MCF 10A (cell line): ENCODE measurements at regions not wholly inside any gene's neighbourhood (a gene's known extent, or its start where the extent isn't known, plus 50 kb on each side); places are given as distances from the start of the nearest gene placed in this dataset.

ENCODE experiments used
- BruUV-seq: library from RNA; stranded (reverse); fragments of 400-500 nt; replicated peaks from 2 replicates; lab custom pipeline; 2021; lab: Mats Ljungman, UMichigan
- CTCF ChIA-PET: fragments of 300-600 bp; sonication (Branson Sonifier 250); formaldehyde crosslinking; extraction: SDS; loops from one replicate; lab custom pipeline; 2021; ENCODE audit warnings: antibody characterized with exemption, inconsistent platforms; lab: Yijun Ruan, JAX
- POLR2A ChIA-PET: fragments of 300-600, 350-650 bp; sonication (Branson Sonifier 250); formaldehyde crosslinking; extraction: SDS; loops from one replicate; lab custom pipeline; 2020; ENCODE audit warnings: antibody characterized with exemption, inconsistent platforms; lab: Yijun Ruan, JAX
- DNase-seq: peaks from one replicate; pipeline ENCODE4 v3.0.0-alpha.2; 2018; ENCODE audit not compliant: unreplicated experiment
- H3K27ac Mint-ChIP-seq: one replicate; pipeline ENCODE4 v1.8.0; 2022; ENCODE audit warnings: mild to moderate bottlenecking, low read depth, mixed read lengths; ENCODE audit not compliant: unreplicated experiment
- H3K27me3 Mint-ChIP-seq: one replicate; pipeline ENCODE4 v1.8.0; 2022; ENCODE audit warnings: mixed read lengths; ENCODE audit not compliant: insufficient read depth, unreplicated experiment
- H3K36me3 Mint-ChIP-seq: one replicate; pipeline ENCODE4 v1.8.0; 2022; ENCODE audit warnings: mild to moderate bottlenecking, moderate library complexity, mixed read lengths; ENCODE audit not compliant: insufficient read depth, unreplicated experiment
- H3K4me1 Mint-ChIP-seq: one replicate; pipeline ENCODE4 v1.8.0; 2022; ENCODE audit warnings: mixed read lengths; ENCODE audit not compliant: insufficient read depth, unreplicated experiment
- H3K4me3 Mint-ChIP-seq: one replicate; pipeline ENCODE4 v1.8.0; 2022; ENCODE audit warnings: mild to moderate bottlenecking, moderate library complexity, mixed read lengths; ENCODE audit not compliant: unreplicated experiment
- H3K9me3 Mint-ChIP-seq: one replicate; pipeline ENCODE4 v1.8.0; 2022; ENCODE audit warnings: mixed read lengths; ENCODE audit not compliant: unreplicated experiment
- CTCF ChIP-seq: fragments of 200-600 bp; IDR thresholded peaks from one replicate; pipeline ENCODE4 v1.8.0; 2022; ENCODE audit warnings: antibody characterized with exemption, mild to moderate bottlenecking; ENCODE audit not compliant: unreplicated experiment
- intact Hi-C: fragments of 100-400 bp; cut with micrococcal nuclease; formaldehyde crosslinking; loops from 2 replicates; pipeline ENCODE4 v1.14.1; 2022

DNA sequence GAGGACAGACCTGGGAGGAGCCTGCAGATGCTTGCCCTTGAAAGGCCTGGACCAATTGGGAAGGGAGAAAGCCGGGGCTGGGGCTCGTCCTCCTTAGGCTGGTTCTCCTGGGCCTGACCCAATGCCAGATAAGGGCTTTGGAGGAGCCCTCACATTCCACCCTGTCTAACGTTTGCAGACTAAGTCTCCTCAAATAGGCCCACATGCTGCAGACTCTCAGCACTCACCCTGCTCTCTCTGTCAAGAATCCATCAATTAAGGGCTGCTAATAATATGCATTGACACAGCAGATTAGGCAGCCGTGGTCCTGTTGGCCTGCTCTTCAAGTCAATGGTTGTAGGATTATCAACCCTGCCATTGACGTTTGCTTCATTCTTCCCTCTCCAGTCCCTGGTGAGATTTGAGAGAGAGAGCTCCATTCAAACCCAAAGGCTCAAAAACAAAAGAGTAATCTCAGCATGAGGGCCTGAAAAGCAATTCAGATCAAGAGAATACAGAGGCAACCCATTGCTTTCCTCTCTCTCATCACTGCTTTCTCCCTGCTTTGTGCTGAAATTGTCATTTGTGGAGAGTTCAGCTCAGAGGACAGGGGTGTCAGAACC is 167.6 kb downstream of the INSIG2 start:
- POLR2A ChIA-PET, result no interaction called here
- BruUV-seq, result no TSS peak
- H3K36me3 Mint-ChIP-seq, result no peaks in the 10 kb centered on the region

GRCh38 chr2:118255301-118255700 is 167.0 kb downstream of the INSIG2 start:
- BruUV-seq, result no TSS peak
- Mint-ChIP-seq H3K36me3 (no peaks in the 10 kb centered on the region), H3K4me1 (peaks cover 5% of the 10 kb centered on the region), H3K27ac (no peak overlapping the region), H3K27me3 (no peaks in the 10 kb centered on the region), H3K4me3 (no peak overlapping the region), H3K9me3 (peaks cover 7% of the 10 kb centered on the region)
- ChIA-PET POLR2A (interaction anchor here (0.6 kb wide), 1 partner anchor 133 kb away, joined by 3 read pairs; no protein-coding TSS in a partner anchor), CTCF (interaction anchor here (0.6 to 0.7 kb wide), 3 partner anchors 38 to 1075 kb away, joined by 3 read pairs; no protein-coding TSS in a partner anchor)
- DNase-seq, result no peak
- TF ChIP-seq CTCF, result no peak
- intact Hi-C loops, result no loop called here

More for the DNA sequence above, 167.6 kb downstream of the INSIG2 start:
- no peak overlapping the region for H3K4me3 Mint-ChIP-seq
- peaks cover 7% of the 10 kb centered on the region for H3K9me3 Mint-ChIP-seq
- CTCF ChIA-PET, result interaction anchor here (0.6 kb wide), 1 partner anchor 1075 kb away, joined by 3 read pairs; no protein-coding TSS in a partner anchor
- H3K4me1 Mint-ChIP-seq, result no peaks in the 10 kb centered on the region
- H3K27ac Mint-ChIP-seq, result no peak overlapping the region
- no peak for DNase-seq
- intact Hi-C loops, result no loop called here
- no peaks in the 10 kb centered on the region for H3K27me3 Mint-ChIP-seq
- no peak for TF ChIP-seq CTCF

DNA sequence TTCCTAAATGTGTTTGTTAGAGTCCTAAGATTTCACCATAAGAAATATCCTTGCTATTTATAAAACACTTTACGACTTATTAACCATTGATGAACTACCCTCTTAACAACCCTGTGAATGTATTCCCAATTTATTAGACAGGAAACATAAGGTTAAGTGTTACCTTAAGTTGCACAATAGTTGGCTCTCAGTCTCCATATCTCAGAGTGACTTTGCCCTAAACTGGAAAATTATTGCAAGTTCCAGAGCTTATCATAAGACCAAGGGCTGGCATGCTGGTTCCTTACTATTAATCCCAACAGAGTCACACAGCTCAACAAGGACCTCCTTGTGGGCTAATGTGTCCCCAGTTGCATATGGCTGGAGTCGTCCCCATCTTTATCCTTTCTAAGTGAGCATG is 165.8 kb downstream of the INSIG2 start:
- intact Hi-C loops, result no loop called here
- BruUV-seq, result no TSS peak
- POLR2A ChIA-PET, result no interaction called here
- Mint-ChIP-seq H3K36me3 (no peaks in the 10 kb centered on the region), H3K4me3 (no peak overlapping the region), H3K27me3 (no peaks in the 10 kb centered on the region), H3K4me1 (peaks cover 16% of the 10 kb centered on the region), H3K9me3 (peaks cover 7% of the 10 kb centered on the region), H3K27ac (no peak overlapping the region)
- DNase-seq, result no peak
- CTCF ChIA-PET, result no interaction called here
- TF ChIP-seq CTCF, result no peak

DNA sequence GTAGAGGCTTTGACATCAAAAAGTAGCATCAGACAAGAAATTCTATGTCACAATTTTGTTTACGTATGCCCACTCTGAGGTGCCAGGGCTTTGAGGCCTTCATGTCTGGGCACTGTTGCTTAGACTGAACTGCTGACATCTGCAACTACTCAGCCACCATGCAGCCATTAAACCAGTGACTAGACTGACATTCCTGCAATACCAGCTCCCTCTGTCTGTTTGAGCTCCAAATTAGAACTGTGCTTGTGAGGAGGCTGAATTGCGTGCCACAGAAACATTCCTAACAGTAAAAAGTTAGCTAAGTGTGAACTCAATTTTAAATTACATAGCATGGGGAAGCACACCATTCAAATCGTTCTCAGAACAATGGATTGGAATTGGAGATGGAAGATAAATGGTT is 163.2 kb downstream of the INSIG2 start:
- TF ChIP-seq CTCF, result no peak

More for the DNA sequence above, 163.2 kb downstream of the INSIG2 start:
- no peaks in the 10 kb centered on the region for H3K27me3 Mint-ChIP-seq
- H3K27ac Mint-ChIP-seq, result no peak overlapping the region
- ChIA-PET POLR2A (no interaction called here), CTCF (no interaction called here)
- no peak overlapping the region for H3K4me3 Mint-ChIP-seq
- DNase-seq, result no peak
- BruUV-seq, result no TSS peak
- peaks cover 24% of the 10 kb centered on the region for H3K4me1 Mint-ChIP-seq
- intact Hi-C loops, result no loop called here
- no peaks in the 10 kb centered on the region for H3K9me3 Mint-ChIP-seq
- H3K36me3 Mint-ChIP-seq, result no peaks in the 10 kb centered on the region
